GM06990 (cell line): ENCODE measurements at regions not wholly inside any gene's neighbourhood (a gene's known extent, or its start where the extent isn't known, plus 50 kb on each side); places are given as distances from the start of the nearest gene placed in this dataset.

Experiments used
- DNase-seq: peaks from one replicate; pipeline ENCODE4 v3.0.0-alpha.2; 2011; ENCODE audit not compliant: insufficient read length; ENCODE audit errors: extremely low read depth
- H3K27me3 ChIP-seq: replicated peaks from 2 replicates; pipeline ENCODE4 v1.6.0; 2011; ENCODE audit warnings: low read length; ENCODE audit not compliant: control insufficient read depth, insufficient read depth
- H3K36me3 ChIP-seq: 2 replicates; pipeline ENCODE4 v1.5.1; 2011; ENCODE audit warnings: low read length; ENCODE audit not compliant: control insufficient read depth, insufficient read depth
- H3K4me3 ChIP-seq: replicated peaks from 2 replicates; pipeline ENCODE4 v1.5.1; 2011; ENCODE audit warnings: low read depth, mild to moderate bottlenecking, control low read depth, low read length
- CTCF ChIP-seq: IDR thresholded peaks from 2 replicates; pipeline ENCODE4 v1.5.1; 2011; ENCODE audit warnings: low read length, control low read depth, mild to moderate bottlenecking, inconsistent platforms; ENCODE audit not compliant: insufficient read depth, poor library complexity, severe bottlenecking

- no peaks in the 10 kb centered on the region for H3K27me3 ChIP-seq
- DNase-seq: no peak
- TF ChIP-seq CTCF: no peak
- H3K36me3 ChIP-seq: no peaks in the 10 kb centered on the region
- no peak overlapping the region for H3K4me3 ChIP-seq
Observed at GRCh38 chr9:8115570-8115969, 316.0 kb upstream of the DMAC1 start.

GRCh38 chr9:8114826-8115225 lies 315.2 kb upstream of the DMAC1 start:
- TF ChIP-seq CTCF: no peak

GRCh38 chr9:8106362-8106761 lies 306.8 kb upstream of the DMAC1 start:
- TF ChIP-seq CTCF: no peak
- no peaks in the 10 kb centered on the region for H3K27me3 ChIP-seq

More at GRCh38 chr9:8114826-8115225, 315.2 kb upstream of the DMAC1 start:
- Histone ChIP-seq H3K36me3 (no peaks in the 10 kb centered on the region), H3K27me3 (no peaks in the 10 kb centered on the region), H3K4me3 (no peak overlapping the region)
- no peak for DNase-seq

GRCh38 chr9:8101607-8102006 lies 302.0 kb upstream of the DMAC1 start:
- H3K4me3 ChIP-seq: no peak overlapping the region
- H3K36me3 ChIP-seq: no peaks in the 10 kb centered on the region
- no peaks in the 10 kb centered on the region for H3K27me3 ChIP-seq
- no peak for DNase-seq
- TF ChIP-seq CTCF: no peak

More at GRCh38 chr9:8106362-8106761, 306.8 kb upstream of the DMAC1 start:
- DNase-seq: no peak
- H3K36me3 ChIP-seq: no peaks in the 10 kb centered on the region
- H3K4me3 ChIP-seq: no peak overlapping the region

- H3K4me3 ChIP-seq: no peak overlapping the region
- H3K27me3 ChIP-seq: no peaks in the 10 kb centered on the region
- no peak for TF ChIP-seq CTCF
- no peaks in the 10 kb centered on the region for H3K36me3 ChIP-seq
- no peak for DNase-seq
Observed at GRCh38 chr9:8096091-8096490, 296.5 kb upstream of the DMAC1 start.

GRCh38 chr9:8095672-8096086 lies 296.1 kb upstream of the DMAC1 start:
- no peak overlapping the region for H3K4me3 ChIP-seq
- no peak for TF ChIP-seq CTCF
- no peak for DNase-seq

More at GRCh38 chr9:8095672-8096086, 296.1 kb upstream of the DMAC1 start:
- no peaks in the 10 kb centered on the region for H3K27me3 ChIP-seq
- H3K36me3 ChIP-seq: no peaks in the 10 kb centered on the region
